Smooth muscle cell (in vitro differentiated cells): ENCODE measurements at regions not wholly inside any gene's neighbourhood (a gene's known extent, or its start where the extent isn't known, plus 50 kb on each side); places are given as distances from the start of the nearest gene placed in this dataset.
A peak's percentile ranks its signal among the peaks of the same experiment; 100 is the strongest.

Experiments used
- DNase-seq: peaks from one replicate; lab custom pipeline; 2025; ENCODE audit not compliant: unreplicated experiment; lab: John Stamatoyannopoulos, UW
- H2AFZ ChIP-seq: fragments of 200-600 bp; sonication (generic); 2 replicates; pipeline ENCODE4 v1.6.0; 2016; ENCODE audit warnings: antibody characterized with exemption, low read depth, mild to moderate bottlenecking
- H3F3A ChIP-seq: fragments of 200-600 bp; sonication (generic); 2 replicates; pipeline ENCODE4 v1.6.0; 2017; ENCODE audit warnings: antibody characterized with exemption, low read depth
- H3K27ac ChIP-seq: fragments of 200-600 bp; sonication (generic); 2 replicates; pipeline ENCODE4 v1.5.1; 2016; ENCODE audit warnings: low read depth, mild to moderate bottlenecking
- H3K27me3 ChIP-seq: fragments of 200-600 bp; sonication (generic); 2 replicates; pipeline ENCODE4 v1.6.1; 2016; ENCODE audit warnings: low read depth, mild to moderate bottlenecking
- H3K36me3 ChIP-seq: fragments of 200-600 bp; sonication (generic); 2 replicates; pipeline ENCODE4 v1.5.1; 2016; ENCODE audit warnings: low read depth
- H3K4me1 ChIP-seq: fragments of 200-600 bp; sonication (generic); 2 replicates; pipeline ENCODE4 v1.5.1; 2016; ENCODE audit warnings: low read depth
- H3K4me2 ChIP-seq: fragments of 200-600 bp; sonication (generic); 2 replicates; pipeline ENCODE4 v1.6.0; 2016; ENCODE audit warnings: mild to moderate bottlenecking
- H3K4me3 ChIP-seq: fragments of 200-600 bp; sonication (generic); 2 replicates; pipeline ENCODE4 v1.5.1; 2016; ENCODE audit warnings: mild to moderate bottlenecking
- H3K79me2 ChIP-seq: fragments of 200-600 bp; sonication (generic); 2 replicates; pipeline ENCODE4 v1.6.0; 2016; ENCODE audit warnings: low read depth, mild to moderate bottlenecking
- H3K9ac ChIP-seq: fragments of 200-600 bp; sonication (generic); 2 replicates; pipeline ENCODE4 v1.6.0; 2016; ENCODE audit warnings: low read depth
- H3K9me3 ChIP-seq: fragments of 200-600 bp; sonication (generic); replicated peaks from 2 replicates; pipeline ENCODE4 v1.5.1; 2016; ENCODE audit warnings: low read depth
- H4K20me1 ChIP-seq: fragments of 200-600 bp; sonication (generic); 2 replicates; pipeline ENCODE4 v1.6.0; 2016; ENCODE audit warnings: low read depth
- WGBS: methylation state at CpG from one replicate; pipeline ENCODE4 v1.1.7; 2016; ENCODE audit warnings: low lambda C conversion rate; 5-methylcytosine and 5-hydroxymethylcytosine counted together
- TF ChIP-seq, protein P1 (sequence below): fragments of 200-600 bp; sonication (generic); IDR thresholded peaks from 2 replicates; pipeline ENCODE4 v1.5.1; 2017; ENCODE audit warnings: borderline replicate concordance, mild to moderate bottlenecking, antibody characterized with exemption; ENCODE audit not compliant: insufficient read depth, poor library complexity, severe bottlenecking

DNA sequence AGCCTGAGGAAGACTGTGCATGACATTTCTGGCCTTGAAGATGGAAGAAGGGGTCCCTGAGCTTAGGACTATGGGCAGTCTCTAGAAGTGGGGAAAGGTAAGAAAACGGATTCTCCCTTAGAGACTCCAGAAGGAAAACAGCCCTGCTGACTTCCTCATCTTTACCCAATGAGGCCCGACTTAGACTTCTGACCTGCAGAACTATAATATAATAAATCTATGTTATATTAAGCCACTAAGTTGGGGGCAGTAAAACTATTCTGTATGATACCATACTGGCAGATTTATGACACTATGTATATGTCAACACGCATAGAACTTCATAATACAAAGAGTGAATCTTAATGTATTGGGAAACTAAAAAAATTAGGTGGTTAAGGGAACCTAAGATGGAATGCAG lies 422.0 kb downstream of the PLK2 start:
- no peak overlapping the region for H3K4me3 ChIP-seq
- no peak overlapping the region for H2AFZ ChIP-seq
- H3K79me2 ChIP-seq: no peaks in the 10 kb centered on the region
- 90% methylated on average over 3 of the region's 3 CpGs for WGBS
- H3K4me2 ChIP-seq: no peak overlapping the region
- H3K36me3 ChIP-seq: no peaks in the 10 kb centered on the region
- no peaks in the 10 kb centered on the region for H3F3A ChIP-seq
- no peaks in the 10 kb centered on the region for H3K27me3 ChIP-seq
- no peak overlapping the region for H3K9ac ChIP-seq
- DNase-seq: no peak
- no peaks in the 10 kb centered on the region for H4K20me1 ChIP-seq
- H3K4me1 ChIP-seq: no peaks in the 10 kb centered on the region
- no peaks in the 10 kb centered on the region for H3K9me3 ChIP-seq
- TF ChIP-seq, protein P1, sequence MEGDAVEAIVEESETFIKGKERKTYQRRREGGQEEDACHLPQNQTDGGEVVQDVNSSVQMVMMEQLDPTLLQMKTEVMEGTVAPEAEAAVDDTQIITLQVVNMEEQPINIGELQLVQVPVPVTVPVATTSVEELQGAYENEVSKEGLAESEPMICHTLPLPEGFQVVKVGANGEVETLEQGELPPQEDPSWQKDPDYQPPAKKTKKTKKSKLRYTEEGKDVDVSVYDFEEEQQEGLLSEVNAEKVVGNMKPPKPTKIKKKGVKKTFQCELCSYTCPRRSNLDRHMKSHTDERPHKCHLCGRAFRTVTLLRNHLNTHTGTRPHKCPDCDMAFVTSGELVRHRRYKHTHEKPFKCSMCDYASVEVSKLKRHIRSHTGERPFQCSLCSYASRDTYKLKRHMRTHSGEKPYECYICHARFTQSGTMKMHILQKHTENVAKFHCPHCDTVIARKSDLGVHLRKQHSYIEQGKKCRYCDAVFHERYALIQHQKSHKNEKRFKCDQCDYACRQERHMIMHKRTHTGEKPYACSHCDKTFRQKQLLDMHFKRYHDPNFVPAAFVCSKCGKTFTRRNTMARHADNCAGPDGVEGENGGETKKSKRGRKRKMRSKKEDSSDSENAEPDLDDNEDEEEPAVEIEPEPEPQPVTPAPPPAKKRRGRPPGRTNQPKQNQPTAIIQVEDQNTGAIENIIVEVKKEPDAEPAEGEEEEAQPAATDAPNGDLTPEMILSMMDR: no peak
- no peak overlapping the region for H3K27ac ChIP-seq

DNA sequence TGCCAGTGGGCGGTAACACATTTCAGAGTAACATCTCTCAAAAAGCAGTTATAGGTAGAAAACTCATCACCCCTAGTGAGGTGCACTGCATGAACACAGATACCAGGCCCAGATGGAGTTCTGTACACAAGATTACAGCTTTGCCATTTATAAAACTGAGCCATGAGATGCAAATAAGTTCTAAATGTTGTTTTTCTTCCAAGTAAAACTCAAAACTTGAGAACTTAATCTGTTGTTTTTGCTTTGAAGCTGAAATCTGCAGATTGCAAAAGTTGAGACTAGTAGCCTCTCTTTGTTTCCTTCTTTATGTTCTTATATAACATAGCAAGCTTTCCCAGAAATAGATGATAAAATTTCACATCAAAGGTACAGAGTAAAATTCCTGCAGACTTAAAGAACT lies 434.1 kb downstream of the PLK2 start:
- Histone ChIP-seq H4K20me1 (no peaks in the 10 kb centered on the region), H3K4me2 (no peak overlapping the region), H3K9ac (no peak overlapping the region), H3F3A (no peaks in the 10 kb centered on the region), H3K4me3 (no peak overlapping the region), H2AFZ (peak overlapping the region; percentile 35), H3K27ac (no peak overlapping the region), H3K79me2 (no peaks in the 10 kb centered on the region), H3K36me3 (no peaks in the 10 kb centered on the region), H3K27me3 (no peaks in the 10 kb centered on the region), H3K9me3 (no peaks in the 10 kb centered on the region), H3K4me1 (no peaks in the 10 kb centered on the region)
- no peak for DNase-seq
- 95% methylated on average over 1 of the region's 1 CpG for WGBS
- TF ChIP-seq, protein P1: no peak

DNA sequence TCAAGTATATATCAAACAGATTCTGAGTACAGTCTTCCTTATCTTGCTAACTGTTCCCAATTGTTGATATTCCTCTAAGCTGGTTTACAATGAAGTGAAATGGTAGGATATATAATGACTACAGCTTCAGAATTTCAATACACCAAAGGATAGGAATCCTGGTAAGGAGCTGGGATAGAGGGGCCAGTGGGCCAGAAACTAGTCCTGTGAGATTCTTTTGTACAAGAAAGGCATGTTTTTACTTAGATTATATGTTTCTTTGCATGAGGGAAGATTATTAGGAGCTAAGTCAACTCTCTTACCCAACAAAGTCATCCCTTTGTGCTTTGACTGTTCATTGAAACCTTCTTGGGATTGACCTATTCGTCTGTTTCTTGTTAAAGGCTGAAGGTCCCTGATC lies 435.7 kb downstream of the PLK2 start:
- no peaks in the 10 kb centered on the region for H4K20me1 ChIP-seq
- TF ChIP-seq, protein P1: no peak
- H3K27me3 ChIP-seq: no peaks in the 10 kb centered on the region
- no peak overlapping the region for H3K9ac ChIP-seq
- H3K36me3 ChIP-seq: no peaks in the 10 kb centered on the region
- H3K4me3 ChIP-seq: no peak overlapping the region
- no peaks in the 10 kb centered on the region for H3K9me3 ChIP-seq
- DNase-seq: no peak
- 0% methylated on average over 1 of the region's 1 CpG for WGBS
- H3K79me2 ChIP-seq: no peaks in the 10 kb centered on the region
- H3F3A ChIP-seq: no peaks in the 10 kb centered on the region
- no peak overlapping the region for H3K4me2 ChIP-seq
- no peaks in the 10 kb centered on the region for H3K4me1 ChIP-seq
- no peak overlapping the region for H2AFZ ChIP-seq
- H3K27ac ChIP-seq: no peak overlapping the region

DNA sequence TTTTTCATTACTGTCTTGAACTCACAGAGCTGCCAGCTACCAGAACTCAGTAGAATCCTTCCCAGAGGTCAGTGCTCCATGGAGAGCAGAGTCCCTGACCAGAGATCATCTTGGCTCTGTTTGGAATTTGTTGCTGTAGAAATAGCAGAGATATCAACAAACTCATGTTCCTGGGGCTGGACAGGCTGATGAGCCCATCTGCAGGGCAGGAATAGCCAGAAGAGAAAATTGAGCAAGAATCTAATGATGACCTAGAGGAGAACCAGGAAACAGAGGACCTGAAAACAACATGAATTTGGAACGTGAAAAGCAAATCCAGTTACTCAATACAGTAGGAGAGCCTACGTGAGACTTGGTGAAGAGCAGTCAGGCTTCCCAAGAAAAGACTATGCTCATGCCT lies 437.8 kb downstream of the PLK2 start:
- no peak for DNase-seq

More for the DNA sequence above, 437.8 kb downstream of the PLK2 start:
- no peaks in the 10 kb centered on the region for H3F3A ChIP-seq
- no peaks in the 10 kb centered on the region for H4K20me1 ChIP-seq
- peaks cover 5% of the 10 kb centered on the region for H3K4me1 ChIP-seq
- H2AFZ ChIP-seq: peak overlapping the region; percentile 25
- H3K4me2 ChIP-seq: no peak overlapping the region
- no peaks in the 10 kb centered on the region for H3K36me3 ChIP-seq
- H3K27ac ChIP-seq: no peak overlapping the region
- WGBS: 76% methylated on average over 2 of the region's 2 CpGs
- TF ChIP-seq, protein P1: no peak
- H3K4me3 ChIP-seq: no peak overlapping the region
- H3K9me3 ChIP-seq: no peaks in the 10 kb centered on the region
- H3K79me2 ChIP-seq: no peaks in the 10 kb centered on the region
- no peaks in the 10 kb centered on the region for H3K27me3 ChIP-seq
- no peak overlapping the region for H3K9ac ChIP-seq
